ENCODE measurements at regions not wholly inside any gene's neighbourhood (a gene's known extent, or its start where the extent isn't known, plus 50 kb on each side); places are given as distances from the start of the nearest gene placed in this dataset.

DNA sequence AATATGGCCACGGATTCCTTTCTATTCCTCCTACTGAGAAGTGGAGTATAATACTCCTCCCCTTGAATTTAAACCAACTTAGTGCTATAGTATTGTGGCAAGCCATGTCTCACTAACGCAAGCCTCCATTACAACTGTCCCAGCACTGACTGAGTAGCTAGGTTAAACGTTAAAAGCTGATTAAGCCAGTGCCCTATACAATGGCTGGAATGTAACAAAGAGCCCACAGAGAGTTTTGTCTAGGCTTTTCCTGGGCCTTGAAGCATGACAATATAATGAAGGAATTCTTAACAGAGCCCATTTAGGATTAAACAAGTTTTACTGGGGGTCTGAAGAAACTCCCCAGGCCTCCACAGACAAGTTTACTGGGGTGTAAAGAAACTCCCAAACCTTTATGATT, 254.5 kb upstream of the DACH1 start:
- no peak for TF ChIP-seq CEBPB (IDR thresholded peaks at IDR 0.05)
- no peak for TF ChIP-seq NFIC (IDR thresholded peaks at IDR 0.05)
- no peak for TF ChIP-seq RAD21 (IDR thresholded peaks at IDR 0.05; ENCODE audit: low read depth)
- no peak for TF ChIP-seq TCF12 (IDR thresholded peaks at IDR 0.05; ENCODE audit: low read depth)
- no peak for TF ChIP-seq EGR1 (IDR thresholded peaks at IDR 0.05)
- TF ChIP-seq ZBTB7A (IDR thresholded peaks at IDR 0.05; ENCODE audit: low read depth) = no peak
- TF ChIP-seq, protein P1, sequence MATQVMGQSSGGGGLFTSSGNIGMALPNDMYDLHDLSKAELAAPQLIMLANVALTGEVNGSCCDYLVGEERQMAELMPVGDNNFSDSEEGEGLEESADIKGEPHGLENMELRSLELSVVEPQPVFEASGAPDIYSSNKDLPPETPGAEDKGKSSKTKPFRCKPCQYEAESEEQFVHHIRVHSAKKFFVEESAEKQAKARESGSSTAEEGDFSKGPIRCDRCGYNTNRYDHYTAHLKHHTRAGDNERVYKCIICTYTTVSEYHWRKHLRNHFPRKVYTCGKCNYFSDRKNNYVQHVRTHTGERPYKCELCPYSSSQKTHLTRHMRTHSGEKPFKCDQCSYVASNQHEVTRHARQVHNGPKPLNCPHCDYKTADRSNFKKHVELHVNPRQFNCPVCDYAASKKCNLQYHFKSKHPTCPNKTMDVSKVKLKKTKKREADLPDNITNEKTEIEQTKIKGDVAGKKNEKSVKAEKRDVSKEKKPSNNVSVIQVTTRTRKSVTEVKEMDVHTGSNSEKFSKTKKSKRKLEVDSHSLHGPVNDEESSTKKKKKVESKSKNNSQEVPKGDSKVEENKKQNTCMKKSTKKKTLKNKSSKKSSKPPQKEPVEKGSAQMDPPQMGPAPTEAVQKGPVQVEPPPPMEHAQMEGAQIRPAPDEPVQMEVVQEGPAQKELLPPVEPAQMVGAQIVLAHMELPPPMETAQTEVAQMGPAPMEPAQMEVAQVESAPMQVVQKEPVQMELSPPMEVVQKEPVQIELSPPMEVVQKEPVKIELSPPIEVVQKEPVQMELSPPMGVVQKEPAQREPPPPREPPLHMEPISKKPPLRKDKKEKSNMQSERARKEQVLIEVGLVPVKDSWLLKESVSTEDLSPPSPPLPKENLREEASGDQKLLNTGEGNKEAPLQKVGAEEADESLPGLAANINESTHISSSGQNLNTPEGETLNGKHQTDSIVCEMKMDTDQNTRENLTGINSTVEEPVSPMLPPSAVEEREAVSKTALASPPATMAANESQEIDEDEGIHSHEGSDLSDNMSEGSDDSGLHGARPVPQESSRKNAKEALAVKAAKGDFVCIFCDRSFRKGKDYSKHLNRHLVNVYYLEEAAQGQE (IDR thresholded peaks at IDR 0.05; ENCODE audit: low read depth) = no peak
- TF ChIP-seq, protein P2, sequence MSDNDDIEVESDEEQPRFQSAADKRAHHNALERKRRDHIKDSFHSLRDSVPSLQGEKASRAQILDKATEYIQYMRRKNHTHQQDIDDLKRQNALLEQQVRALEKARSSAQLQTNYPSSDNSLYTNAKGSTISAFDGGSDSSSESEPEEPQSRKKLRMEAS (IDR thresholded peaks at IDR 0.05) = no peak
- TF ChIP-seq TAF1 (IDR thresholded peaks at IDR 0.05; ENCODE audit: low read depth) = no peak
- no peak for TF ChIP-seq YY1 (IDR thresholded peaks at IDR 0.05; ENCODE audit: low read depth)
- TF ChIP-seq FOXM1 (IDR thresholded peaks at IDR 0.05; ENCODE audit: borderline replicate concordance, low read depth) = no peak

DNA sequence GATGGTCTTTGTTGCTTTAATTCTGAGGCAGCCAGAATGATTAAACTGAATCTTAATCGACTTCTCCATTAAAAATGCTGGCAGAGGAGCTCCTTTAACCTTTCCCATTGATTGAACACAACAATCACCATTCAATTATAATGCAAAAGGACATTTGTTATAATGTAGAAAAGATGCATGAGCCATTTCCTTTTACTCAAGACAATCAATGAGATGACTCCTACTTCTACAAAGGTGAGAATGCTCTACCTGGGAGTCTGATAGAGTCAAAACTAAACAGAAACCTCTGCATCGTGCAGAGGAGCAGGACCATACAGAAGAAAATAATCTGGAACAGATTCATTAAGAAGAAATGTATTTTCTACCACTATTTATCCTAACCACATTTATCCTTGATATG, 253.6 kb upstream of the DACH1 start:
- no peak for TF ChIP-seq CREB1 (IDR thresholded peaks at IDR 0.05; ENCODE audit: low read depth)
- TF ChIP-seq, protein P3, sequence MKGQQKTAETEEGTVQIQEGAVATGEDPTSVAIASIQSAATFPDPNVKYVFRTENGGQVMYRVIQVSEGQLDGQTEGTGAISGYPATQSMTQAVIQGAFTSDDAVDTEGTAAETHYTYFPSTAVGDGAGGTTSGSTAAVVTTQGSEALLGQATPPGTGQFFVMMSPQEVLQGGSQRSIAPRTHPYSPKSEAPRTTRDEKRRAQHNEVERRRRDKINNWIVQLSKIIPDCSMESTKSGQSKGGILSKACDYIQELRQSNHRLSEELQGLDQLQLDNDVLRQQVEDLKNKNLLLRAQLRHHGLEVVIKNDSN (IDR thresholded peaks at IDR 0.05) = no peak
- no peak for TF ChIP-seq TAF1 (IDR thresholded peaks at IDR 0.05; ENCODE audit: low read depth)
- no peak for TF ChIP-seq NFIC (IDR thresholded peaks at IDR 0.05)
- TF ChIP-seq, protein P1 (IDR thresholded peaks at IDR 0.05; ENCODE audit: low read depth) = no peak
- TF ChIP-seq YY1 (IDR thresholded peaks at IDR 0.05; ENCODE audit: low read depth) = no peak
- no peak for TF ChIP-seq EP300 (IDR thresholded peaks at IDR 0.05; ENCODE audit: borderline replicate concordance)
- TF ChIP-seq TCF12 (IDR thresholded peaks at IDR 0.05; ENCODE audit: low read depth) = no peak
- TF ChIP-seq, protein P2 (IDR thresholded peaks at IDR 0.05) = no peak
- TF ChIP-seq FOXM1 (IDR thresholded peaks at IDR 0.05; ENCODE audit: borderline replicate concordance, low read depth) = no peak
- no peak for TF ChIP-seq TEAD4 (IDR thresholded peaks at IDR 0.05)
- TF ChIP-seq CEBPB (IDR thresholded peaks at IDR 0.05) = no peak
- no peak for TF ChIP-seq RAD21 (IDR thresholded peaks at IDR 0.05; ENCODE audit: low read depth)
- TF ChIP-seq EGR1 (IDR thresholded peaks at IDR 0.05) = no peak
- no peak for TF ChIP-seq ZBTB7A (IDR thresholded peaks at IDR 0.05; ENCODE audit: low read depth)

DNA sequence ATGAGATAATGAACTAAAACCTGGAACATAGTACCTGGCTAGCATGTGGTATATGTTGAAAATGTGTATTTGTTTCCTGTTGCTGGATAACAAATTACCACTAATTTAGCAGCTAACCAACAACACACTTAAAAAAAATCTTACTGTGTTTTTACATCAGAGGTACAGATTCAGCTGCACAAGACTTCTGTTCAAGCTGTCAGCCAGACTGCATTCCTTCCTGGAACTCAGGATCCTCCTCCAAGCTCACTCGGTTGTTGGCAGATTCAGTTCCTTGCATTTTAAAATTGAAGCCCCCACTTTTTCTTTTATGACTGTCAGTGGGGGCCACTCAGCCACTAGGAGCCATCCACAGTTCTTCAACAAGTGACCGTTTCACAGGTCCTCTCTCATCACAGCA, 246.9 kb upstream of the DACH1 start:
- TF ChIP-seq, protein P1 (IDR thresholded peaks at IDR 0.05; ENCODE audit: low read depth) = no peak
- TF ChIP-seq ZBTB7A (IDR thresholded peaks at IDR 0.05; ENCODE audit: low read depth) = no peak
- no peak for TF ChIP-seq CREB1 (IDR thresholded peaks at IDR 0.05; ENCODE audit: low read depth)
- TF ChIP-seq, protein P3 (IDR thresholded peaks at IDR 0.05) = no peak
- TF ChIP-seq FOXM1 (IDR thresholded peaks at IDR 0.05; ENCODE audit: borderline replicate concordance, low read depth) = no peak
- TF ChIP-seq RAD21 (IDR thresholded peaks at IDR 0.05; ENCODE audit: low read depth) = no peak
- TF ChIP-seq, protein P2 (IDR thresholded peaks at IDR 0.05) = no peak
- no peak for TF ChIP-seq NFIC (IDR thresholded peaks at IDR 0.05)
- no peak for TF ChIP-seq EGR1 (IDR thresholded peaks at IDR 0.05)
- no peak for TF ChIP-seq TEAD4 (IDR thresholded peaks at IDR 0.05)
- TF ChIP-seq TCF12 (IDR thresholded peaks at IDR 0.05; ENCODE audit: low read depth) = no peak

DNA sequence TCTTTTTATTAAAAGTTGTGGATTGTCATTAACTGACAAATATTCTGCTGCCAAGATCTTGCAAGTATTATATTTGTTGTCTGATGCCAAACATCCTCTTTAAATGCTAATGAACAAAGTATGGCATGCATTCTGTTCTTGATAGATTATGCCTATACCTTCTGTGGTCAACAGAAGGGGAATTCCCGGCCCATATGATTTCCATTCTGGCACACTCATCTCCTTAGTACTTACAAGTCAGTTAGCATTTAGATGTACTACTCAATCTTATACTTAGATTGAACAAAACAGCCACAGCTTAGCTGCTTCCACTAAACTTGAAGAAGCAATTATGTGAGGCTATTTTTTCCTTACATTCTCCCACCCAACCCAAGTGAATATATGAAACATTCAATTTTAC, 246.1 kb upstream of the DACH1 start:
- TF ChIP-seq CREB1 (IDR thresholded peaks at IDR 0.05; ENCODE audit: low read depth) = no peak
- TF ChIP-seq, protein P1 (IDR thresholded peaks at IDR 0.05; ENCODE audit: low read depth) = no peak
- no peak for TF ChIP-seq RAD21 (IDR thresholded peaks at IDR 0.05; ENCODE audit: low read depth)
- TF ChIP-seq CEBPB (IDR thresholded peaks at IDR 0.05) = no peak
- TF ChIP-seq, protein P3 (IDR thresholded peaks at IDR 0.05) = no peak
- no peak for TF ChIP-seq NFIC (IDR thresholded peaks at IDR 0.05)
- TF ChIP-seq TAF1 (IDR thresholded peaks at IDR 0.05; ENCODE audit: low read depth) = no peak
- no peak for TF ChIP-seq EP300 (IDR thresholded peaks at IDR 0.05; ENCODE audit: borderline replicate concordance)
- TF ChIP-seq, protein P2 (IDR thresholded peaks at IDR 0.05) = no peak
- TF ChIP-seq YY1 (IDR thresholded peaks at IDR 0.05; ENCODE audit: low read depth) = no peak
- no peak for TF ChIP-seq EGR1 (IDR thresholded peaks at IDR 0.05)
- TF ChIP-seq TEAD4 (IDR thresholded peaks at IDR 0.05) = no peak
- no peak for TF ChIP-seq FOXM1 (IDR thresholded peaks at IDR 0.05; ENCODE audit: borderline replicate concordance, low read depth)
- no peak for TF ChIP-seq ZBTB7A (IDR thresholded peaks at IDR 0.05; ENCODE audit: low read depth)
- TF ChIP-seq TCF12 (IDR thresholded peaks at IDR 0.05; ENCODE audit: low read depth) = no peak
